Mesendoderm (in vitro differentiated cells): ENCODE measurements at regions not wholly inside any gene's neighbourhood (a gene's known extent, or its start where the extent isn't known, plus 50 kb on each side); places are given as distances from the start of the nearest gene placed in this dataset.

Experiments
- DNase-seq: peaks from one replicate; pipeline ENCODE4 v3.0.0; 2013
- H2AK5ac ChIP-seq: 2 replicates; pipeline ENCODE4 v1.6.1; 2013; ENCODE audit warnings: low read length, inconsistent platforms
- H2BK120ac ChIP-seq: 2 replicates; pipeline ENCODE4 v1.6.1; 2013; ENCODE audit warnings: low read depth, mild to moderate bottlenecking, low read length, moderate library complexity, mixed read lengths
- H2BK15ac ChIP-seq: replicated peaks from 2 replicates; pipeline ENCODE4 v1.6.1; 2013; ENCODE audit warnings: low read depth, mild to moderate bottlenecking, moderate library complexity
- H2BK5ac ChIP-seq: 2 replicates; pipeline ENCODE4 v1.6.1; 2013; ENCODE audit warnings: low read length, inconsistent platforms
- H3K18ac ChIP-seq: 2 replicates; pipeline ENCODE4 v1.6.1; 2013; ENCODE audit warnings: mild to moderate bottlenecking, low read length, mixed read lengths
- H3K23ac ChIP-seq: one replicate; pipeline ENCODE4 v1.6.1; 2013; ENCODE audit warnings: low read length
- H3K27ac ChIP-seq: 2 replicates; pipeline ENCODE4 v1.5.1; 2013; ENCODE audit warnings: low read depth, mild to moderate bottlenecking, inconsistent platforms, low read length, moderate library complexity
- H3K27me3 ChIP-seq: 2 replicates; pipeline ENCODE4 v1.6.1; 2013; ENCODE audit warnings: low read length, control low read depth, mild to moderate bottlenecking, inconsistent platforms; ENCODE audit not compliant: insufficient read depth, poor library complexity
- H3K36me3 ChIP-seq: 2 replicates; pipeline ENCODE4 v1.6.1; 2013; ENCODE audit warnings: low read length, inconsistent platforms; ENCODE audit not compliant: control insufficient read depth, insufficient read depth
- H3K4ac ChIP-seq: one replicate; pipeline ENCODE4 v1.6.1; 2013; ENCODE audit warnings: low read depth, mild to moderate bottlenecking, low read length, moderate library complexity
- H3K4me1 ChIP-seq: 2 replicates; pipeline ENCODE4 v1.6.1; 2013; ENCODE audit warnings: low read depth, low read length, inconsistent platforms; ENCODE audit not compliant: control insufficient read depth
- H3K4me2 ChIP-seq: 2 replicates; pipeline ENCODE4 v1.6.1; 2013; ENCODE audit warnings: low read length
- H3K4me3 ChIP-seq: 2 replicates; pipeline ENCODE4 v1.5.1; 2013; ENCODE audit warnings: mild to moderate bottlenecking, low read length
- H3K56ac ChIP-seq: one replicate; pipeline ENCODE4 v1.6.1; 2013; ENCODE audit warnings: low read length
- H3K79me1 ChIP-seq: 2 replicates; pipeline ENCODE4 v1.6.1; 2013; ENCODE audit warnings: low read length, inconsistent platforms
- H3K79me2 ChIP-seq: 2 replicates; pipeline ENCODE4 v1.6.1; 2013; ENCODE audit warnings: mild to moderate bottlenecking, low read length; ENCODE audit not compliant: control insufficient read depth, insufficient read depth
- H3K9ac ChIP-seq: 2 replicates; pipeline ENCODE4 v1.6.1; 2013; ENCODE audit warnings: low read length, inconsistent platforms
- H4K5ac ChIP-seq: one replicate; pipeline ENCODE4 v1.6.1; 2013; ENCODE audit warnings: low read length
- H4K8ac ChIP-seq: one replicate; pipeline ENCODE4 v1.6.1; 2013; ENCODE audit warnings: low read depth, mild to moderate bottlenecking, control low read depth, low read length, moderate library complexity
- WGBS: extraction: QIAGEN DNeasy Blood & Tissue Kit; methylation state at CpG from one replicate; pipeline ENCODE4 v1.1.7; 2013; ENCODE audit warnings: low lambda C conversion rate, missing lambda C conversion rate; ENCODE audit not compliant: insufficient coverage; ENCODE audit errors: extremely low coverage; 5-methylcytosine and 5-hydroxymethylcytosine counted together

DNA sequence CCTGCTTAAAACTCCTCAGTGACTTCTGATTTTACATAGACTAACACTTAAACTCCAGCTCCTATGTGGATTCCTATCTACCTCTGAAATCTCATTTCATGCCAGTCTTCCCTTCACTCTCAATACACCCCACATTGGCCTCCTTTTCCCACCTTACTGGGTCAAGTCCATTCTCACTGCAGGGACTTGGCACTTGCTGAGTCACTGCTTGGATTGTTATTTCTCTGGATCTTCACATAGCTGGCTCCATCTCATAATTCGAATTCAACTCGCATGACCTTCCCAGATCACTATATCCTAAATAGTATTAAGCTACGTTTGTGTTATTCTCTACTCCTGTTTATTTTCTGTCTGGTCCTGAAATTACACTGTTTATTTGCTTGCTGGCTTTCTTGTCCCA is 59.6 kb upstream of the FRMD4B start:
- no peak overlapping the region for H2BK15ac ChIP-seq
- no peak overlapping the region for H3K23ac ChIP-seq
- H3K4me2 ChIP-seq = no peak overlapping the region
- no peaks in the 10 kb centered on the region for H3K79me2 ChIP-seq
- no peak overlapping the region for H2BK120ac ChIP-seq
- H4K8ac ChIP-seq = no peak overlapping the region
- H3K27me3 ChIP-seq = no peaks in the 10 kb centered on the region
- H3K27ac ChIP-seq = no peak overlapping the region
- H3K18ac ChIP-seq = no peak overlapping the region
- no peak for DNase-seq
- no peak overlapping the region for H2BK5ac ChIP-seq
- H3K4me1 ChIP-seq = no peaks in the 10 kb centered on the region
- H3K79me1 ChIP-seq = no peaks in the 10 kb centered on the region
- no peak overlapping the region for H3K4ac ChIP-seq
- H2AK5ac ChIP-seq = no peak overlapping the region
- no peak overlapping the region for H3K4me3 ChIP-seq
- H3K36me3 ChIP-seq = no peaks in the 10 kb centered on the region
- H3K9ac ChIP-seq = no peak overlapping the region
- no CpG with 5 or more reads among the region's 3 CpGs for WGBS
- no peak overlapping the region for H4K5ac ChIP-seq
- H3K56ac ChIP-seq = no peak overlapping the region

DNA sequence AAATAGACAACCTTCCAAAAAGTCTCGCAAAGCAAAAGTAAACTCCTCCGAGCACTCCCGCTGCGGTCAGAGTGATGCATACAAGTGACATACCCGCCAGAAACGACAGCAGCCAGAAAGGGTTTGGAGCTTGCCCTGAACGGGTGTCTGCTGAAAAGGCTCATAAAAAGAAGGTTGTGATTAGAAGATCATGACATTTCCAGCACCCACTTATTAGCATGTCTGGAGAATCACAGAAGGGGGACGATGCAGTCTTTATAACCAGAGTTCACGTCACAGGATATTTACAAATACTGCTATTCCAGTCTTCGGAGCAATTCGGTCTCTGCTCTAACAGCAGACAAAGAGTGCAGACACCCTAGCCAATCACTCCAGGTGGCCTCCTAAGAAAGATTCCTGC is 59.1 kb upstream of the FRMD4B start:
- no CpG with 5 or more reads among the region's 11 CpGs for WGBS
- H3K27ac ChIP-seq = no peak overlapping the region
- H2BK15ac ChIP-seq = no peak overlapping the region
- H4K5ac ChIP-seq = no peak overlapping the region
- H3K4me1 ChIP-seq = no peaks in the 10 kb centered on the region
- H3K4ac ChIP-seq = no peak overlapping the region
- no peaks in the 10 kb centered on the region for H3K36me3 ChIP-seq
- DNase-seq = no peak
- no peak overlapping the region for H3K4me2 ChIP-seq
- no peak overlapping the region for H3K23ac ChIP-seq
- H3K79me2 ChIP-seq = no peaks in the 10 kb centered on the region
- H3K79me1 ChIP-seq = no peaks in the 10 kb centered on the region
- no peak overlapping the region for H2BK120ac ChIP-seq
- no peak overlapping the region for H3K56ac ChIP-seq
- H2AK5ac ChIP-seq = no peak overlapping the region
- no peaks in the 10 kb centered on the region for H3K27me3 ChIP-seq
- H3K4me3 ChIP-seq = no peak overlapping the region
- H2BK5ac ChIP-seq = no peak overlapping the region
- H4K8ac ChIP-seq = no peak overlapping the region
- H3K9ac ChIP-seq = no peak overlapping the region
- H3K18ac ChIP-seq = no peak overlapping the region

DNA sequence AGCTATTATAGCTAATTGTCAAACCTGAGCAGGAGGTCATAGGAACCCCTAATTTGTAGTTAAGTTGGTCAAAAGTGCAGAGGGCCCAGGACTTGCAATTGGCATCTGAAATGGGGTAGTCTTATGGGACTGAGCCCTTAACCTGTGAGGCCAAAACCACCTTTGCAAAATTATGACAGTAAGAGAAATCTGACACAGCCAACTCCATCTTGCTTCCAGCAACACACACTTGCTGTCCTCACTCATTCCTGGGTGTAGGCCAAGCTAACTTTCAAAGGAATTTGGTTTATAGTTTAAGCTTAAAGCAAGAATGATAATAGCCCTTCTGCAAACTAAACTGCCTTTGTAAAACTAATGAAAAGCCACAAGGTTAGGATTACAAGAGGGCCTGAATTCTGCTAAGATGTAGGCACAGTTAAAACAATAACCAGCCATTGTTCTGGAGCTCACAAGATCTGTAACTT is 57.6 kb upstream of the FRMD4B start:
- no peak overlapping the region for H3K18ac ChIP-seq
- no peaks in the 10 kb centered on the region for H3K36me3 ChIP-seq
- H4K8ac ChIP-seq = no peak overlapping the region
- H3K4me1 ChIP-seq = no peaks in the 10 kb centered on the region
- no peak overlapping the region for H3K23ac ChIP-seq
- no peak overlapping the region for H4K5ac ChIP-seq
- H2BK15ac ChIP-seq = no peak overlapping the region
- H2AK5ac ChIP-seq = no peak overlapping the region
- H3K79me2 ChIP-seq = no peaks in the 10 kb centered on the region
- H3K56ac ChIP-seq = no peak overlapping the region
- no peak for DNase-seq
- H3K27ac ChIP-seq = no peak overlapping the region
- no peak overlapping the region for H3K4ac ChIP-seq
- H3K79me1 ChIP-seq = no peaks in the 10 kb centered on the region
- no peak overlapping the region for H3K4me3 ChIP-seq
- H3K27me3 ChIP-seq = no peaks in the 10 kb centered on the region
- H3K4me2 ChIP-seq = no peak overlapping the region
- H2BK120ac ChIP-seq = no peak overlapping the region
- no peak overlapping the region for H3K9ac ChIP-seq
- no peak overlapping the region for H2BK5ac ChIP-seq

GRCh38 chr3:69442771-69443311 is 57.0 kb upstream of the FRMD4B start:
- Histone ChIP-seq H3K4ac (no peak overlapping the region), H3K4me2 (no peak overlapping the region), H3K4me3 (no peak overlapping the region), H3K79me1 (no peaks in the 10 kb centered on the region), H3K23ac (no peak overlapping the region), H2AK5ac (no peak overlapping the region), H3K18ac (no peak overlapping the region), H3K27me3 (no peaks in the 10 kb centered on the region), H4K8ac (no peak overlapping the region), H4K5ac (no peak overlapping the region), H2BK120ac (no peak overlapping the region), H3K79me2 (no peaks in the 10 kb centered on the region), H3K56ac (no peak overlapping the region), H3K27ac (no peak overlapping the region), H3K4me1 (no peaks in the 10 kb centered on the region), H3K36me3 (no peaks in the 10 kb centered on the region), H2BK5ac (no peak overlapping the region), H2BK15ac (no peak overlapping the region), H3K9ac (no peak overlapping the region)
- no peak for DNase-seq
- WGBS = no CpG with 5 or more reads among the region's 2 CpGs

GRCh38 chr3:69441732-69442131 is 55.8 kb upstream of the FRMD4B start:
- no peaks in the 10 kb centered on the region for H3K36me3 ChIP-seq
- H3K4me1 ChIP-seq = no peaks in the 10 kb centered on the region
- WGBS = no CpG with 5 or more reads among the region's 2 CpGs
- no peak overlapping the region for H3K4me3 ChIP-seq
- H3K56ac ChIP-seq = no peak overlapping the region
- no peak overlapping the region for H4K5ac ChIP-seq
- no peak for DNase-seq
- H2BK120ac ChIP-seq = no peak overlapping the region
- H3K4ac ChIP-seq = no peak overlapping the region
- H4K8ac ChIP-seq = no peak overlapping the region
- no peak overlapping the region for H3K23ac ChIP-seq
- H3K79me2 ChIP-seq = no peaks in the 10 kb centered on the region
- H3K79me1 ChIP-seq = no peaks in the 10 kb centered on the region
- no peaks in the 10 kb centered on the region for H3K27me3 ChIP-seq
- H2AK5ac ChIP-seq = no peak overlapping the region
- no peak overlapping the region for H3K4me2 ChIP-seq
- no peak overlapping the region for H3K18ac ChIP-seq
- H3K9ac ChIP-seq = no peak overlapping the region
- H2BK15ac ChIP-seq = no peak overlapping the region
- no peak overlapping the region for H3K27ac ChIP-seq
- H2BK5ac ChIP-seq = no peak overlapping the region

GRCh38 chr3:69441040-69441439 is 55.2 kb upstream of the FRMD4B start:
- H3K79me2 ChIP-seq = no peaks in the 10 kb centered on the region
- H3K79me1 ChIP-seq = no peaks in the 10 kb centered on the region
- no peak overlapping the region for H2BK5ac ChIP-seq
- H3K23ac ChIP-seq = no peak overlapping the region
- no peak overlapping the region for H3K27ac ChIP-seq
- H3K4me3 ChIP-seq = no peak overlapping the region
- no peak overlapping the region for H3K4me2 ChIP-seq
- DNase-seq = no peak
- H2BK15ac ChIP-seq = no peak overlapping the region
- no CpG with 5 or more reads among the region's 1 CpG for WGBS
- H3K56ac ChIP-seq = no peak overlapping the region
- H3K9ac ChIP-seq = no peak overlapping the region
- H3K27me3 ChIP-seq = no peaks in the 10 kb centered on the region
- no peak overlapping the region for H3K4ac ChIP-seq
- H3K4me1 ChIP-seq = no peaks in the 10 kb centered on the region
- H2BK120ac ChIP-seq = no peak overlapping the region
- H3K18ac ChIP-seq = no peak overlapping the region
- H4K5ac ChIP-seq = no peak overlapping the region
- no peaks in the 10 kb centered on the region for H3K36me3 ChIP-seq
- no peak overlapping the region for H2AK5ac ChIP-seq
- H4K8ac ChIP-seq = no peak overlapping the region
